ENCODE measurements at regions not wholly inside any gene's neighbourhood (a gene's known extent, or its start where the extent isn't known, plus 50 kb on each side); places are given as distances from the start of the nearest gene placed in this dataset.

- TF ChIP-seq EZH2 (IDR thresholded peaks at IDR 0.05; ENCODE audit: insufficient read depth, poor library complexity, severe bottlenecking) (no peak), EZH2phosphoT487 (IDR thresholded peaks at IDR 0.05; ENCODE audit: insufficient read depth, low read depth) (no peak)
These were observed 528.6 kb upstream of the ID2 start for GRCh38 chr2:8153258-8153718.

All from GM23248 (cell line).